ENCODE measurements at regions not wholly inside any gene's neighbourhood (a gene's known extent, or its start where the extent isn't known, plus 50 kb on each side); places are given as distances from the start of the nearest gene placed in this dataset.

DNA sequence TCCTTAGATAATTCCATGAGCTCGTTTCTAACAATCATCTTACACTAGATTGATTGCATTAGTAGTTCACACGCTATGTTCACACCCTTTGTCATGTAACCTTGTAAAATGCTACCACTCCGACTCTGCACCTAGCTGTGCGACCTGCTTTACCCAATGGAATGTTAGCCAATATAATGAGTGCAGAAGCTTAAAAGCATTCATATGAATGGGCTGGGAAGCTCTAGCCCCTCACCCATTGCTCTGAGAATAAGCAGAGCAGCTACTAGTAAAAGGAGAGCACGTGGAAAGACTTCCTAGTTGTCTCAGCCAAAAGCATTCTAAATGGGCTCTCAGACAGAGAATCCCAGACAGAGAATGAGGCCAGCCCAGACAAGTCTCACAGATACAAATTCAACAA, 410.6 kb upstream of the UBE2E2 start:
- TF ChIP-seq, protein P1, sequence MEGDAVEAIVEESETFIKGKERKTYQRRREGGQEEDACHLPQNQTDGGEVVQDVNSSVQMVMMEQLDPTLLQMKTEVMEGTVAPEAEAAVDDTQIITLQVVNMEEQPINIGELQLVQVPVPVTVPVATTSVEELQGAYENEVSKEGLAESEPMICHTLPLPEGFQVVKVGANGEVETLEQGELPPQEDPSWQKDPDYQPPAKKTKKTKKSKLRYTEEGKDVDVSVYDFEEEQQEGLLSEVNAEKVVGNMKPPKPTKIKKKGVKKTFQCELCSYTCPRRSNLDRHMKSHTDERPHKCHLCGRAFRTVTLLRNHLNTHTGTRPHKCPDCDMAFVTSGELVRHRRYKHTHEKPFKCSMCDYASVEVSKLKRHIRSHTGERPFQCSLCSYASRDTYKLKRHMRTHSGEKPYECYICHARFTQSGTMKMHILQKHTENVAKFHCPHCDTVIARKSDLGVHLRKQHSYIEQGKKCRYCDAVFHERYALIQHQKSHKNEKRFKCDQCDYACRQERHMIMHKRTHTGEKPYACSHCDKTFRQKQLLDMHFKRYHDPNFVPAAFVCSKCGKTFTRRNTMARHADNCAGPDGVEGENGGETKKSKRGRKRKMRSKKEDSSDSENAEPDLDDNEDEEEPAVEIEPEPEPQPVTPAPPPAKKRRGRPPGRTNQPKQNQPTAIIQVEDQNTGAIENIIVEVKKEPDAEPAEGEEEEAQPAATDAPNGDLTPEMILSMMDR (IDR thresholded peaks at IDR 0.05; ENCODE audit: low read length) = no peak
- TF ChIP-seq EZH2 (IDR thresholded peaks at IDR 0.05; ENCODE audit: borderline replicate concordance, low read length) = no peak
